PC-3 (cell line): ENCODE measurements at regions not wholly inside any gene's neighbourhood (a gene's known extent, or its start where the extent isn't known, plus 50 kb on each side); places are given as distances from the start of the nearest gene placed in this dataset.
A peak's percentile ranks its signal among the peaks of the same experiment; 100 is the strongest.

Experiments used
- ATAC-seq: fragments of 200-7000 bp; cut with Tn5 transposase; 2 replicates; pipeline ENCODE4 v1.9.1; 2020; ENCODE audit warnings: mild to moderate bottlenecking, moderate library complexity
- BruUV-seq: library from RNA; stranded (reverse); fragments of 400-500 nt; replicated peaks from 2 replicates; lab custom pipeline; 2021; lab: Mats Ljungman, UMichigan
- CTCF ChIA-PET: fragments of 300-600 bp; sonication (Branson Sonifier 250); formaldehyde crosslinking; loops from one replicate; lab custom pipeline; 2022; ENCODE audit warnings: antibody characterized with exemption; lab: Charles Lee
- POLR2A ChIA-PET: fragments of 300-600 bp; sonication (Branson Sonifier 250); formaldehyde crosslinking; loops from one replicate; lab custom pipeline; 2022; ENCODE audit warnings: antibody characterized with exemption; ENCODE audit not compliant: unreplicated experiment; lab: Charles Lee
- DNase-seq: peaks from one replicate; pipeline ENCODE4 v3.0.0-alpha.2; 2015
- H2AFZ ChIP-seq: fragments of 300-600 bp; sonication (generic); 2 replicates; pipeline ENCODE4 v1.6.0; 2016; ENCODE audit warnings: antibody characterized with exemption, low read length
- H3F3A ChIP-seq: fragments of 300-600 bp; sonication (generic); one replicate; pipeline ENCODE4 v1.6.0; 2017; ENCODE audit warnings: antibody characterized with exemption, low read length, control low read depth, mild to moderate bottlenecking; ENCODE audit not compliant: unreplicated experiment
- H3K27ac ChIP-seq: fragments of 300-600 bp; sonication (generic); 2 replicates; pipeline ENCODE4 v1.5.1; 2016; ENCODE audit warnings: mild to moderate bottlenecking, low read length
- H3K27me3 ChIP-seq: fragments of 300-600 bp; sonication (generic); 2 replicates; pipeline ENCODE4 v1.6.1; 2016; ENCODE audit warnings: low read length, mixed read lengths
- H3K36me3 ChIP-seq: fragments of 300-600 bp; sonication (generic); 2 replicates; pipeline ENCODE4 v1.6.1; 2016; ENCODE audit warnings: low read depth, mixed run types, low read length, mixed read lengths
- H3K4me1 ChIP-seq: fragments of 300-600 bp; sonication (generic); 2 replicates; pipeline ENCODE4 v1.5.1; 2016; ENCODE audit warnings: low read length; ENCODE audit not compliant: insufficient read depth
- H3K4me2 ChIP-seq: fragments of 300-600 bp; sonication (generic); 2 replicates; pipeline ENCODE4 v1.6.0; 2016; ENCODE audit warnings: low read length
- H3K4me3 ChIP-seq: fragments of 300-600 bp; sonication (generic); 2 replicates; pipeline ENCODE4 v1.5.1; 2016; ENCODE audit warnings: mild to moderate bottlenecking, low read length, mixed read lengths
- H3K79me2 ChIP-seq: fragments of 300-600 bp; sonication (generic); 2 replicates; pipeline ENCODE4 v1.6.1; 2017; ENCODE audit warnings: low read length, mixed read lengths
- H3K9ac ChIP-seq: fragments of 300-600 bp; sonication (generic); 2 replicates; pipeline ENCODE4 v1.6.0; 2016; ENCODE audit warnings: mild to moderate bottlenecking, low read length
- H3K9me2 ChIP-seq: fragments of 300-600 bp; sonication (generic); replicated peaks from 2 replicates; pipeline ENCODE4 v1.6.1; 2016; ENCODE audit warnings: mixed run types, low read length, mixed read lengths
- H3K9me3 ChIP-seq: fragments of 300-600 bp; sonication (generic); 2 replicates; pipeline ENCODE4 v1.6.1; 2016; ENCODE audit warnings: low read length, mixed read lengths
- H4K20me1 ChIP-seq: fragments of 300-600 bp; sonication (generic); 2 replicates; pipeline ENCODE4 v1.6.1; 2016; ENCODE audit warnings: low read length, mixed read lengths
- CTCF ChIP-seq: fragments of 300-600 bp; sonication (generic); conservative IDR thresholded peaks from 2 replicates; pipeline ENCODE4 v1.5.1; 2017; ENCODE audit warnings: antibody characterized with exemption, low read depth, mild to moderate bottlenecking, low read length
- EZH2 ChIP-seq: fragments of 300-600 bp; sonication (generic); IDR thresholded peaks from one replicate; pipeline ENCODE4 v1.6.1; 2017; ENCODE audit warnings: antibody characterized with exemption, mild to moderate bottlenecking, low read length; ENCODE audit not compliant: unreplicated experiment
- EZH2phosphoT487 ChIP-seq: fragments of 300-600 bp; sonication (generic); IDR thresholded peaks from 2 replicates; pipeline ENCODE4 v1.6.1; 2018; ENCODE audit warnings: mild to moderate bottlenecking, antibody characterized with exemption, low read length, borderline replicate concordance
- intact Hi-C: fragments of 100-400 bp; cut with micrococcal nuclease; formaldehyde crosslinking; loops from 2 replicates; pipeline ENCODE4 v1.9.0; 2023

GRCh38 chr6:26273673-26274588 lies 91.1 kb upstream of the BTN3A2 start:
- TF ChIP-seq CTCF (no peak), EZH2 (no peak), EZH2phosphoT487 (no peak)
- no peak for ATAC-seq
- Histone ChIP-seq H3K36me3 (no peaks in the 10 kb centered on the region), H3K79me2 (no peaks in the 10 kb centered on the region), H4K20me1 (no peaks in the 10 kb centered on the region), H3K9ac (no peak overlapping the region), H3K27ac (no peak overlapping the region), H3K4me1 (no peaks in the 10 kb centered on the region), H3K9me2 (no peaks in the 10 kb centered on the region), H3F3A (no peaks in the 10 kb centered on the region), H3K4me2 (peak overlapping the region; percentile 69), H3K27me3 (no peaks in the 10 kb centered on the region), H3K4me3 (no peak overlapping the region), H3K9me3 (no peaks in the 10 kb centered on the region), H2AFZ (peak overlapping the region; percentile 56; the same call in 1 of the 2 replicates)
- intact Hi-C loops = no loop called here
- DNase-seq = no peak
- POLR2A ChIA-PET = interaction anchor here (0.5 to 0.6 kb wide), 2 partner anchors 39 to 58 kb away, joined by 4 to 5 read pairs; a partner anchor contains a TSS
- CTCF ChIA-PET = no interaction called here
- BruUV-seq = no TSS peak

GRCh38 chr6:26275663-26276062 lies 89.3 kb upstream of the BTN3A2 start:
- no peaks in the 10 kb centered on the region for H3K9me2 ChIP-seq
- H3K9me3 ChIP-seq = no peaks in the 10 kb centered on the region
- intact Hi-C loops = no loop called here
- H2AFZ ChIP-seq = no peak overlapping the region
- ATAC-seq = peak; percentile 39
- no peaks in the 10 kb centered on the region for H3K79me2 ChIP-seq
- H3K27me3 ChIP-seq = no peaks in the 10 kb centered on the region
- BruUV-seq = no TSS peak
- H3K4me3 ChIP-seq = no peak overlapping the region
- ChIA-PET CTCF (no interaction called here), POLR2A (no interaction called here)
- TF ChIP-seq CTCF (no peak), EZH2phosphoT487 (no peak), EZH2 (no peak)
- H3K27ac ChIP-seq = no peak overlapping the region
- H3K4me1 ChIP-seq = no peaks in the 10 kb centered on the region
- H3K36me3 ChIP-seq = no peaks in the 10 kb centered on the region
- no peak overlapping the region for H3K4me2 ChIP-seq
- DNase-seq = no peak
- no peaks in the 10 kb centered on the region for H3F3A ChIP-seq
- no peak overlapping the region for H3K9ac ChIP-seq
- H4K20me1 ChIP-seq = no peaks in the 10 kb centered on the region
